Endothelial cell of umbilical vein (primary cell): ENCODE measurements at regions not wholly inside any gene's neighbourhood (a gene's known extent, or its start where the extent isn't known, plus 50 kb on each side); places are given as distances from the start of the nearest gene placed in this dataset.

Experiments
- BruUV-seq: library from RNA; stranded (reverse); fragments of 400-500 nt; replicated peaks from 2 replicates; lab custom pipeline; 2021; lab: Mats Ljungman, UMichigan
- CTCF ChIA-PET: fragments of 300-600, 350-600 bp; sonication (Branson Sonifier 250); formaldehyde crosslinking; loops from one replicate; lab custom pipeline; 2021; ENCODE audit warnings: antibody characterized with exemption, inconsistent platforms; lab: Charles Lee
- POLR2A ChIA-PET: fragments of 300-600, 350-600 bp; sonication (Branson Sonifier 250); formaldehyde crosslinking; loops from one replicate; lab custom pipeline; 2021; ENCODE audit warnings: antibody characterized with exemption, inconsistent platforms; lab: Charles Lee
- DNase-seq: peaks from one replicate; pipeline ENCODE4 v3.0.0-alpha.2; 2011; ENCODE audit warnings: low read depth, low spot score
- FAIRE-seq: peaks from 2 replicates; lab custom pipeline; 2011; peaks lifted over from hg19 to GRCh38; lab: Jason Lieb, UNC
- H2AFZ ChIP-seq: 2 replicates; pipeline ENCODE4 v1.6.0; 2012; ENCODE audit warnings: low read depth, low read length, control low read depth, inconsistent platforms
- H3K27ac ChIP-seq: 2 replicates; pipeline ENCODE4 v1.5.1; 2011; ENCODE audit warnings: low read depth, mild to moderate bottlenecking, control low read depth, low read length, moderate library complexity; ENCODE audit not compliant: insufficient read depth
- H3K27me3 ChIP-seq, 2 experiments: 2 replicates each; pipeline versions ENCODE4 v1.6.0 to v1.6.1; 2011; ENCODE audit warnings: low read length in 2 of 2, mixed read lengths in 1 of 2; ENCODE audit not compliant: control insufficient read depth in 2 of 2, insufficient read depth in 2 of 2
- H3K36me3 ChIP-seq, 2 experiments: 2 replicates in 1 of 2; 3 replicates in 1 of 2; pipeline ENCODE4 v1.5.1; 2011; ENCODE audit warnings: low read length in 2 of 2, mild to moderate bottlenecking in 1 of 2, moderate library complexity in 1 of 2; ENCODE audit not compliant: control insufficient read depth in 2 of 2, insufficient read depth in 2 of 2; ENCODE audit errors: extremely low read depth in 1 of 2
- H3K4me1 ChIP-seq: 3 replicates; pipeline ENCODE4 v1.5.1; 2011; ENCODE audit warnings: mild to moderate bottlenecking, low read length; ENCODE audit not compliant: control insufficient read depth, insufficient read depth; ENCODE audit errors: extremely low read depth
- H3K4me2 ChIP-seq: 2 replicates; pipeline ENCODE4 v1.6.1; 2011; ENCODE audit warnings: low read length, control low read depth, mixed read lengths; ENCODE audit not compliant: insufficient read depth
- H3K4me3 ChIP-seq, 3 experiments: fragments of 200-600 bp in 1 of 3; sonication (generic), shearing (Covaris generic) in 1 of 3; replicated peaks in 1 of 3; 2 replicates each; pipeline ENCODE4 v1.5.1; 2011 to 2016; ENCODE audit warnings: control low read depth in 3 of 3, low read length in 3 of 3, mild to moderate bottlenecking in 2 of 3, inconsistent platforms in 1 of 3, low read depth in 1 of 3, moderate library complexity in 1 of 3; ENCODE audit not compliant: insufficient read depth in 1 of 3
- H3K79me2 ChIP-seq: 2 replicates; pipeline ENCODE4 v1.6.0; 2012; ENCODE audit warnings: low read length, inconsistent platforms; ENCODE audit not compliant: control insufficient read depth, insufficient read depth
- H3K9ac ChIP-seq: replicated peaks from 2 replicates; pipeline ENCODE3; 2011; ENCODE audit warnings: low read length, control low read depth; ENCODE audit not compliant: insufficient read depth; ENCODE audit errors: extremely low read depth
- H3K9me1 ChIP-seq: replicated peaks from 3 replicates; pipeline ENCODE4 v1.6.0; 2011; ENCODE audit warnings: mild to moderate bottlenecking, low read length; ENCODE audit not compliant: control insufficient read depth, insufficient read depth; ENCODE audit errors: extremely low read depth
- H3K9me3 ChIP-seq: replicated peaks from 2 replicates; pipeline ENCODE4 v1.5.1; 2012; ENCODE audit warnings: low read length, inconsistent platforms; ENCODE audit not compliant: control insufficient read depth, insufficient read depth
- H4K20me1 ChIP-seq: replicated peaks from 2 replicates; pipeline ENCODE3; 2011; ENCODE audit warnings: mild to moderate bottlenecking, low read length; ENCODE audit not compliant: control insufficient read depth, insufficient read depth; ENCODE audit errors: extremely low read depth
- CTCF ChIP-seq, 2 donors: IDR thresholded peaks; 1 replicate in 1 of 2; 2 replicates in 1 of 2; pipeline ENCODE4 v1.5.1; 2011; ENCODE audit warnings: low read length in 2 of 2, mild to moderate bottlenecking in 2 of 2, moderate library complexity in 2 of 2, control low read depth in 1 of 2, inconsistent platforms in 1 of 2, low read depth in 1 of 2; ENCODE audit not compliant: insufficient read depth in 1 of 2; ENCODE audit errors: extremely low read depth in 1 of 2
- EZH2 ChIP-seq: IDR thresholded peaks from 2 replicates; pipeline ENCODE4 v1.6.1; 2012; ENCODE audit warnings: borderline replicate concordance, low read depth, mild to moderate bottlenecking, moderate library complexity, low read length, inconsistent platforms; ENCODE audit not compliant: severe bottlenecking
- FOS ChIP-seq: IDR thresholded peaks from 2 replicates; pipeline ENCODE4 v1.6.1; 2011; ENCODE audit warnings: mild to moderate bottlenecking, low read length, moderate library complexity, borderline replicate concordance; ENCODE audit not compliant: insufficient read depth
- GATA2 ChIP-seq: IDR thresholded peaks from 2 replicates; pipeline ENCODE4 v1.7.0; 2011; ENCODE audit warnings: low read depth, mild to moderate bottlenecking, moderate library complexity, mixed read lengths, low read length; ENCODE audit not compliant: insufficient read length, insufficient read depth
- JUN ChIP-seq: IDR thresholded peaks from 2 replicates; pipeline ENCODE4 v1.6.1; 2011; ENCODE audit warnings: borderline replicate concordance, low read depth; ENCODE audit not compliant: insufficient read length, insufficient read depth
- MAX ChIP-seq: IDR thresholded peaks from 2 replicates; pipeline ENCODE4 v1.6.1; 2011; ENCODE audit not compliant: insufficient read depth, insufficient read length
- MYC ChIP-seq: IDR thresholded peaks from one replicate; pipeline ENCODE4 v1.6.1; 2011; ENCODE audit warnings: mild to moderate bottlenecking, low read depth, low read length
- POLR2A ChIP-seq: IDR thresholded peaks from 2 replicates; pipeline ENCODE4 v1.6.1; 2012; ENCODE audit warnings: low read depth, mild to moderate bottlenecking, control low read depth, low read length
- POLR2AphosphoS5 ChIP-seq: IDR thresholded peaks from 2 replicates; pipeline ENCODE4 v1.6.1; 2012; ENCODE audit warnings: low read depth, mild to moderate bottlenecking, control low read depth, low read length, moderate library complexity; ENCODE audit not compliant: insufficient read depth
- dilution Hi-C: fragments of 300-500 bp; cut with MboI; formaldehyde crosslinking; loops from one replicate; pipeline ENCODE4 v1.15.0; 2019; ENCODE audit warnings: low sequenced_read_pairs; ENCODE audit not compliant: extremely low pct_ligation_motif_present
- intact Hi-C: fragments of 100-400 bp; cut with micrococcal nuclease; formaldehyde crosslinking; loops from one replicate; pipeline ENCODE4 v1.10.0; 2022

GRCh38 chr4:123176605-123177004 is 220.0 kb upstream of the SPRY1 start:
- Histone ChIP-seq H3K36me3 (no peaks in the 10 kb centered on the region), H3K4me2 (no peak overlapping the region), H3K79me2 (no peaks in the 10 kb centered on the region), H3K9me1 (no peaks in the 10 kb centered on the region), H4K20me1 (no peaks in the 10 kb centered on the region), H3K9ac (no peak overlapping the region), H2AFZ (no peak overlapping the region), H3K27ac (no peak overlapping the region), H3K9me3 (no peaks in the 10 kb centered on the region), H3K4me1 (no peaks in the 10 kb centered on the region), H3K27me3 (no peaks in the 10 kb centered on the region), H3K4me3 (no peak overlapping the region)
- BruUV-seq, result no TSS peak
- intact Hi-C loops (no loop called here), dilution Hi-C loops (no loop called here)
- DNase-seq (no peak), FAIRE-seq (no peak)
- ChIA-PET CTCF (interaction anchor here (1.2 to 1.9 kb wide), 3 partner anchors 8 to 23 kb away, joined by 4 to 5 read pairs (median 4); no protein-coding TSS in a partner anchor), POLR2A (no interaction called here)
- TF ChIP-seq POLR2A (no peak), GATA2 (no peak), EZH2 (no peak), MYC (no peak), POLR2AphosphoS5 (no peak), JUN (no peak), CTCF (IDR thresholded peaks at IDR 0.05; ENCODE audit: extremely low read depth in 1 of 2, insufficient read depth in 1 of 2, low read depth in 1 of 2, low read length in 2 of 2) (no peak), MAX (no peak), FOS (no peak)
